ENCODE measurements at regions not wholly inside any gene's neighbourhood (a gene's known extent, or its start where the extent isn't known, plus 50 kb on each side); places are given as distances from the start of the nearest gene placed in this dataset.

DNA sequence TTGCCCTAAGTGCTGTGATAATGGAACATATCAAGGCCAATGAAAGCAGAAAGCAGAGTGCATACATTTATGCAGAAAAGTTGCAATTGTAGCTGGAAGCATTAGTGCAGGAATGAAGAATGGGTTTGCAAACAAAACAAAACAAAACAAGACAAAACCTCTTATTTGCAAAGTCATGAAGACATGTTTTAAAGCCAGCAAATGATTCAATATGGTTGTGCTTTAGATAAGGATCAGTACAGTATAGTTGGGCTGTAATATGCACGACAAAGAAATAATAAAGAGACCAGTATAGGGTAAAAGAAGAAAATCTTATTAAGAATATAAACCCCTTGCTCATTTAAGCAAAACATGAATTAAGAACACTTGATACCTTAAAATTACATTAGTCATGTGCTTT is 398.1 kb downstream of the KIF2B start:
- Histone ChIP-seq H3K27me3 (ENCODE audit: control insufficient read depth in 1 of 2, insufficient read depth in 2 of 2, low read length in 2 of 2) (no peaks in the 10 kb centered on the region), H3K36me3 (replicated peaks in 1 of 2; ENCODE audit: control insufficient read depth in 1 of 2, insufficient read depth in 2 of 2, low read length in 2 of 2) (no peaks in the 10 kb centered on the region), H3K79me2 (ENCODE audit: insufficient read depth, low read length) (no peaks in the 10 kb centered on the region), H4K20me1 (ENCODE audit: insufficient read depth, low read length) (no peaks in the 10 kb centered on the region), H3K9me3 (ENCODE audit: low read length) (peaks cover 90% of the 10 kb centered on the region), H3K4me2 (ENCODE audit: low read depth, low read length) (no peak overlapping the region), H2AFZ (ENCODE audit: low read length) (no peak overlapping the region), H3K9ac (ENCODE audit: insufficient read depth, low read depth, low read length) (no peak overlapping the region), H3K27ac (ENCODE audit: extremely low read length, insufficient read depth, low read length) (no peak overlapping the region), H3K4me3 (replicated peaks in 1 of 3; ENCODE audit: insufficient read depth in 1 of 3, low read depth in 2 of 3, low read length in 3 of 3) (no peak overlapping the region), H3K4me1 (ENCODE audit: insufficient read depth, low read length) (no peaks in the 10 kb centered on the region)
- no peak for TF ChIP-seq FLYWCH1 (CRISPR knock-in tag; IDR thresholded peaks at IDR 0.05)
- no peak for TF ChIP-seq SP5 (CRISPR knock-in tag; IDR thresholded peaks at IDR 0.05; ENCODE audit: borderline replicate concordance, low read depth)
- TF ChIP-seq NFYC (CRISPR knock-in tag; IDR thresholded peaks at IDR 0.05): no peak
- TF ChIP-seq, protein P1, sequence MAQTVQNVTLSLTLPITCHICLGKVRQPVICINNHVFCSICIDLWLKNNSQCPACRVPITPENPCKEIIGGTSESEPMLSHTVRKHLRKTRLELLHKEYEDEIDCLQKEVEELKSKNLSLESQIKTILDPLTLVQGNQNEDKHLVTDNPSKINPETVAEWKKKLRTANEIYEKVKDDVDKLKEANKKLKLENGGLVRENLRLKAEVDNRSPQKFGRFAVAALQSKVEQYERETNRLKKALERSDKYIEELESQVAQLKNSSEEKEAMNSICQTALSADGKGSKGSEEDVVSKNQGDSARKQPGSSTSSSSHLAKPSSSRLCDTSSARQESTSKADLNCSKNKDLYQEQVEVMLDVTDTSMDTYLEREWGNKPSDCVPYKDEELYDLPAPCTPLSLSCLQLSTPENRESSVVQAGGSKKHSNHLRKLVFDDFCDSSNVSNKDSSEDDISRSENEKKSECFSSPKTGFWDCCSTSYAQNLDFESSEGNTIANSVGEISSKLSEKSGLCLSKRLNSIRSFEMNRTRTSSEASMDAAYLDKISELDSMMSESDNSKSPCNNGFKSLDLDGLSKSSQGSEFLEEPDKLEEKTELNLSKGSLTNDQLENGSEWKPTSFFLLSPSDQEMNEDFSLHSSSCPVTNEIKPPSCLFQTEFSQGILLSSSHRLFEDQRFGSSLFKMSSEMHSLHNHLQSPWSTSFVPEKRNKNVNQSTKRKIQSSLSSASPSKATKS (CRISPR knock-in tag; IDR thresholded peaks at IDR 0.05): no peak
- TF ChIP-seq, protein P2, sequence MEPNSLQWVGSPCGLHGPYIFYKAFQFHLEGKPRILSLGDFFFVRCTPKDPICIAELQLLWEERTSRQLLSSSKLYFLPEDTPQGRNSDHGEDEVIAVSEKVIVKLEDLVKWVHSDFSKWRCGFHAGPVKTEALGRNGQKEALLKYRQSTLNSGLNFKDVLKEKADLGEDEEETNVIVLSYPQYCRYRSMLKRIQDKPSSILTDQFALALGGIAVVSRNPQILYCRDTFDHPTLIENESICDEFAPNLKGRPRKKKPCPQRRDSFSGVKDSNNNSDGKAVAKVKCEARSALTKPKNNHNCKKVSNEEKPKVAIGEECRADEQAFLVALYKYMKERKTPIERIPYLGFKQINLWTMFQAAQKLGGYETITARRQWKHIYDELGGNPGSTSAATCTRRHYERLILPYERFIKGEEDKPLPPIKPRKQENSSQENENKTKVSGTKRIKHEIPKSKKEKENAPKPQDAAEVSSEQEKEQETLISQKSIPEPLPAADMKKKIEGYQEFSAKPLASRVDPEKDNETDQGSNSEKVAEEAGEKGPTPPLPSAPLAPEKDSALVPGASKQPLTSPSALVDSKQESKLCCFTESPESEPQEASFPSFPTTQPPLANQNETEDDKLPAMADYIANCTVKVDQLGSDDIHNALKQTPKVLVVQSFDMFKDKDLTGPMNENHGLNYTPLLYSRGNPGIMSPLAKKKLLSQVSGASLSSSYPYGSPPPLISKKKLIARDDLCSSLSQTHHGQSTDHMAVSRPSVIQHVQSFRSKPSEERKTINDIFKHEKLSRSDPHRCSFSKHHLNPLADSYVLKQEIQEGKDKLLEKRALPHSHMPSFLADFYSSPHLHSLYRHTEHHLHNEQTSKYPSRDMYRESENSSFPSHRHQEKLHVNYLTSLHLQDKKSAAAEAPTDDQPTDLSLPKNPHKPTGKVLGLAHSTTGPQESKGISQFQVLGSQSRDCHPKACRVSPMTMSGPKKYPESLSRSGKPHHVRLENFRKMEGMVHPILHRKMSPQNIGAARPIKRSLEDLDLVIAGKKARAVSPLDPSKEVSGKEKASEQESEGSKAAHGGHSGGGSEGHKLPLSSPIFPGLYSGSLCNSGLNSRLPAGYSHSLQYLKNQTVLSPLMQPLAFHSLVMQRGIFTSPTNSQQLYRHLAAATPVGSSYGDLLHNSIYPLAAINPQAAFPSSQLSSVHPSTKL (CRISPR knock-in tag; IDR thresholded peaks at IDR 0.05): no peak
- no peak for TF ChIP-seq RXRA (CRISPR knock-in tag; IDR thresholded peaks at IDR 0.05)
- no peak for TF ChIP-seq PAF1 (CRISPR knock-in tag; IDR thresholded peaks at IDR 0.05)
- TF ChIP-seq NR2F2 (IDR thresholded peaks at IDR 0.05; ENCODE audit: borderline replicate concordance, low read depth): no peak
- ChIA-PET CTCF (ENCODE audit: low intra/inter-chr PET ratio, low total read pairs) (no interaction called here), POLR2A (no interaction called here)
- intact Hi-C loops (cut with micrococcal nuclease; ENCODE audit: unreplicated experiment) (no loop called here), in situ Hi-C loops (cut with HindIII; ENCODE audit: extremely low pct_ligation_motif_present, low pct_unique_long_range_greater_than_20kb) (no loop called here)
- WGBS (ENCODE audit: low lambda C conversion rate): 2% methylated on average over 1 of the region's 1 CpG
- no TSS peak for BruUV-seq (replicated peaks)
- DNase-seq (ENCODE audit: low spot score): no peak
- no peak for FAIRE-seq
- no peak for ATAC-seq
